OCI-LY7 (cell line): ENCODE measurements at regions not wholly inside any gene's neighbourhood (a gene's known extent, or its start where the extent isn't known, plus 50 kb on each side); places are given as distances from the start of the nearest gene placed in this dataset.

Experiments used
- BruUV-seq: library from RNA; stranded (reverse); fragments of 400-500 nt; replicated peaks from 2 replicates; lab custom pipeline; 2021; lab: Mats Ljungman, UMichigan
- CTCF ChIA-PET: fragments of 300-600 bp; sonication (Branson Sonifier 250); formaldehyde crosslinking; loops from one replicate; lab custom pipeline; 2022; ENCODE audit warnings: antibody characterized with exemption; ENCODE audit not compliant: unreplicated experiment; lab: Charles Lee
- POLR2A ChIA-PET: fragments of 300-600 bp; sonication (Branson Sonifier 250); formaldehyde crosslinking; loops from one replicate; lab custom pipeline; 2022; ENCODE audit warnings: antibody characterized with exemption; lab: Charles Lee
- DNase-seq: peaks from one replicate; pipeline ENCODE4 v3.0.0-alpha.2; 2015; ENCODE audit warnings: low spot score
- H2AFZ ChIP-seq: fragments of 200-600 bp; sonication (generic), shearing (Covaris generic); 2 replicates; pipeline ENCODE4 v1.6.1; 2014; ENCODE audit warnings: mild to moderate bottlenecking, antibody characterized with exemption, low read length, moderate library complexity
- H3K27ac ChIP-seq: fragments of 200-600 bp; sonication (generic); 2 replicates; pipeline ENCODE4 v1.5.1; 2014; ENCODE audit warnings: mixed run types, low read depth, mild to moderate bottlenecking, moderate library complexity, low read length, inconsistent platforms; ENCODE audit not compliant: poor library complexity, severe bottlenecking
- H3K36me3 ChIP-seq: fragments of 200-600 bp; sonication (generic); 2 replicates; pipeline ENCODE4 v1.6.1; 2014; ENCODE audit warnings: mild to moderate bottlenecking, antibody characterized with exemption, low read length, moderate library complexity, mixed read lengths; ENCODE audit not compliant: insufficient read depth
- H3K4me1 ChIP-seq: fragments of 200-600 bp; sonication (generic); 2 replicates; pipeline ENCODE4 v1.5.1; 2014; ENCODE audit warnings: mild to moderate bottlenecking, low read length; ENCODE audit not compliant: insufficient read depth, poor library complexity, severe bottlenecking
- H3K4me2 ChIP-seq: fragments of 200-600 bp; sonication (generic); 2 replicates; pipeline ENCODE4 v1.6.1; 2014; ENCODE audit warnings: mild to moderate bottlenecking, low read length
- H3K4me3 ChIP-seq: fragments of 200-600 bp; sonication (generic); 2 replicates; pipeline ENCODE4 v1.5.1; 2014; ENCODE audit warnings: mild to moderate bottlenecking, low read depth, low read length; ENCODE audit not compliant: poor library complexity, severe bottlenecking
- H3K79me2 ChIP-seq: fragments of 200-600 bp; sonication (generic); 2 replicates; pipeline ENCODE4 v1.6.1; 2016; ENCODE audit warnings: low read depth, mild to moderate bottlenecking, low read length, moderate library complexity, mixed read lengths; ENCODE audit not compliant: insufficient read depth
- H3K9me2 ChIP-seq: fragments of 200-600 bp; sonication (generic); 2 replicates; pipeline ENCODE4 v1.6.1; 2016; ENCODE audit warnings: mild to moderate bottlenecking, low read length, mixed read lengths; ENCODE audit not compliant: insufficient read depth
- H3K9me3 ChIP-seq: fragments of 200-600 bp; sonication (generic); 2 replicates; pipeline ENCODE4 v1.6.1; 2014; ENCODE audit warnings: mild to moderate bottlenecking, mixed run types, low read length, mixed read lengths
- H4K20me1 ChIP-seq: fragments of 200-600 bp; sonication (generic); 2 replicates; pipeline ENCODE4 v1.6.1; 2014; ENCODE audit warnings: mild to moderate bottlenecking, antibody characterized with exemption, low read length, moderate library complexity, mixed read lengths; ENCODE audit not compliant: insufficient read depth
- EZH2phosphoT487 ChIP-seq: fragments of 200-600 bp; sonication (generic); IDR thresholded peaks from 2 replicates; pipeline ENCODE4 v1.6.1; 2018; ENCODE audit warnings: low read depth, borderline replicate concordance, mild to moderate bottlenecking, mixed run types, antibody characterized with exemption, low read length, moderate library complexity, mixed read lengths
- intact Hi-C: fragments of 100-400 bp; cut with micrococcal nuclease; formaldehyde crosslinking; loops from one replicate; pipeline ENCODE4 v1.10.0; 2022; ENCODE audit not compliant: unreplicated experiment
- TF ChIP-seq, protein P1 (sequence below): fragments of 200-600 bp; sonication (generic); conservative IDR thresholded peaks from 2 replicates; pipeline ENCODE4 v1.5.1; 2014; ENCODE audit warnings: mild to moderate bottlenecking, antibody characterized with exemption, low read length, moderate library complexity, mixed read lengths

DNA sequence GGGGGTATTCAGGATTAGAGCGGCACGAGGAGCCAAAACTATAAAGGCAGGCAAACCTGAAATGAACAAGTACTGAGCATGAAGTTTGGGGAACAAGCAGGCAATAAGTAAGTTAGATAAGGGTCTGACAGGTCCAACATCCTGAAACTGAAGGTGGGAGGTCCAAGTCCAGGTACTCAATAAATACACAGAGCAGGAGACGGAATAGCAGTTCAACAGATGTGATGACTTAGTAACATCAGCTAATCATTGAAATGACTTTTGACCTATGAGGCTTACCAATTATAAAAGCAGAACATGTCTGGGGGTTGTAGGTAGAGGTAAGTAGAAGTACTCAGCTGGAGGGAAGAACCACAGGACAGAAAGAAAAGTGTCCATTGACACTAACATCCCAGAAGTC is 132.8 kb upstream of the PDZRN3 start:
- H3K9me2 ChIP-seq, result no peaks in the 10 kb centered on the region
- ChIA-PET POLR2A (no interaction called here), CTCF (no interaction called here)
- H3K4me1 ChIP-seq, result no peaks in the 10 kb centered on the region
- H3K36me3 ChIP-seq, result no peaks in the 10 kb centered on the region
- no peak overlapping the region for H3K27ac ChIP-seq
- H4K20me1 ChIP-seq, result no peaks in the 10 kb centered on the region
- no peak overlapping the region for H2AFZ ChIP-seq
- no peak for DNase-seq
- intact Hi-C loops, result no loop called here
- TF ChIP-seq EZH2phosphoT487, result no peak
- TF ChIP-seq, protein P1, sequence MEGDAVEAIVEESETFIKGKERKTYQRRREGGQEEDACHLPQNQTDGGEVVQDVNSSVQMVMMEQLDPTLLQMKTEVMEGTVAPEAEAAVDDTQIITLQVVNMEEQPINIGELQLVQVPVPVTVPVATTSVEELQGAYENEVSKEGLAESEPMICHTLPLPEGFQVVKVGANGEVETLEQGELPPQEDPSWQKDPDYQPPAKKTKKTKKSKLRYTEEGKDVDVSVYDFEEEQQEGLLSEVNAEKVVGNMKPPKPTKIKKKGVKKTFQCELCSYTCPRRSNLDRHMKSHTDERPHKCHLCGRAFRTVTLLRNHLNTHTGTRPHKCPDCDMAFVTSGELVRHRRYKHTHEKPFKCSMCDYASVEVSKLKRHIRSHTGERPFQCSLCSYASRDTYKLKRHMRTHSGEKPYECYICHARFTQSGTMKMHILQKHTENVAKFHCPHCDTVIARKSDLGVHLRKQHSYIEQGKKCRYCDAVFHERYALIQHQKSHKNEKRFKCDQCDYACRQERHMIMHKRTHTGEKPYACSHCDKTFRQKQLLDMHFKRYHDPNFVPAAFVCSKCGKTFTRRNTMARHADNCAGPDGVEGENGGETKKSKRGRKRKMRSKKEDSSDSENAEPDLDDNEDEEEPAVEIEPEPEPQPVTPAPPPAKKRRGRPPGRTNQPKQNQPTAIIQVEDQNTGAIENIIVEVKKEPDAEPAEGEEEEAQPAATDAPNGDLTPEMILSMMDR, result no peak
- H3K4me2 ChIP-seq, result no peak overlapping the region
- no peak overlapping the region for H3K4me3 ChIP-seq
- BruUV-seq, result no TSS peak
- no peaks in the 10 kb centered on the region for H3K79me2 ChIP-seq
- no peaks in the 10 kb centered on the region for H3K9me3 ChIP-seq

DNA sequence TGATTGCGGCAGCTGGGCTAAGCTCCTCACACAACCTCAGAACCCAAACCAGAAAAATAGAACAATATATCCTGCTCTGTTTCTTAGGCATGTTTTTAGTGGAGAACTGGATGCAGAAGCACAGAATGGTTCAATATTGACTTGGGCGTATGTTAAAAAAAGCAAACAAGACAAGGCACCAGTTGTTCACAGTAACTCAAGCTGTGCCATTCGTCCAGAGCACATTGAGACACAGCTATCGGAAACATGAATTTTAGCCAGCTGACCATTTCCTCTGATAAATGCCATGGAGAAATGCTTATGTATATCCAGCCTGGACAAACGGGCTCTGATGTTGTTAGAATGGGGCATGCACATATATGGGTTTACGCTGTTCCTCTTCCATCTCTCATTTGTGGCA is 129.2 kb upstream of the PDZRN3 start:
- intact Hi-C loops, result no loop called here
- no peak for DNase-seq
- no peak overlapping the region for H3K4me3 ChIP-seq
- H4K20me1 ChIP-seq, result no peaks in the 10 kb centered on the region
- no peak overlapping the region for H3K27ac ChIP-seq
- H3K36me3 ChIP-seq, result no peaks in the 10 kb centered on the region
- CTCF ChIA-PET, result no interaction called here
- H2AFZ ChIP-seq, result no peak overlapping the region
- no peaks in the 10 kb centered on the region for H3K79me2 ChIP-seq
- no peaks in the 10 kb centered on the region for H3K9me2 ChIP-seq
- no peaks in the 10 kb centered on the region for H3K9me3 ChIP-seq
- H3K4me1 ChIP-seq, result no peaks in the 10 kb centered on the region
- H3K4me2 ChIP-seq, result no peak overlapping the region
- POLR2A ChIA-PET, result interaction anchor here (0.9 to 1.2 kb wide), 2 partner anchors 11 to 67 kb away, joined by 3 read pairs; no protein-coding TSS in a partner anchor
- no TSS peak for BruUV-seq
- TF ChIP-seq, protein P1, result no peak
- TF ChIP-seq EZH2phosphoT487, result no peak

GRCh38 chr3:73752338-73752737 is 127.6 kb upstream of the PDZRN3 start:
- POLR2A ChIA-PET, result no interaction called here
- Histone ChIP-seq H3K4me1 (no peaks in the 10 kb centered on the region), H3K9me2 (no peaks in the 10 kb centered on the region), H4K20me1 (no peaks in the 10 kb centered on the region), H3K4me3 (no peak overlapping the region), H3K27ac (no peak overlapping the region), H2AFZ (no peak overlapping the region), H3K79me2 (no peaks in the 10 kb centered on the region), H3K4me2 (no peak overlapping the region), H3K9me3 (no peaks in the 10 kb centered on the region), H3K36me3 (no peaks in the 10 kb centered on the region)
- CTCF ChIA-PET, result no interaction called here
- DNase-seq, result no peak
- no TSS peak for BruUV-seq
- intact Hi-C loops, result no loop called here
- TF ChIP-seq, protein P1, result no peak
